NCI-H446 treated with DMSO at 0.1 percent for 48 hours (cell line): ENCODE measurements at regions not wholly inside any gene's neighbourhood (a gene's known extent, or its start where the extent isn't known, plus 50 kb on each side); places are given as distances from the start of the nearest gene placed in this dataset.

Source experiments
- DNase-seq: peaks from one replicate; lab custom pipeline; 2025; lab: John Stamatoyannopoulos, UW

DNA sequence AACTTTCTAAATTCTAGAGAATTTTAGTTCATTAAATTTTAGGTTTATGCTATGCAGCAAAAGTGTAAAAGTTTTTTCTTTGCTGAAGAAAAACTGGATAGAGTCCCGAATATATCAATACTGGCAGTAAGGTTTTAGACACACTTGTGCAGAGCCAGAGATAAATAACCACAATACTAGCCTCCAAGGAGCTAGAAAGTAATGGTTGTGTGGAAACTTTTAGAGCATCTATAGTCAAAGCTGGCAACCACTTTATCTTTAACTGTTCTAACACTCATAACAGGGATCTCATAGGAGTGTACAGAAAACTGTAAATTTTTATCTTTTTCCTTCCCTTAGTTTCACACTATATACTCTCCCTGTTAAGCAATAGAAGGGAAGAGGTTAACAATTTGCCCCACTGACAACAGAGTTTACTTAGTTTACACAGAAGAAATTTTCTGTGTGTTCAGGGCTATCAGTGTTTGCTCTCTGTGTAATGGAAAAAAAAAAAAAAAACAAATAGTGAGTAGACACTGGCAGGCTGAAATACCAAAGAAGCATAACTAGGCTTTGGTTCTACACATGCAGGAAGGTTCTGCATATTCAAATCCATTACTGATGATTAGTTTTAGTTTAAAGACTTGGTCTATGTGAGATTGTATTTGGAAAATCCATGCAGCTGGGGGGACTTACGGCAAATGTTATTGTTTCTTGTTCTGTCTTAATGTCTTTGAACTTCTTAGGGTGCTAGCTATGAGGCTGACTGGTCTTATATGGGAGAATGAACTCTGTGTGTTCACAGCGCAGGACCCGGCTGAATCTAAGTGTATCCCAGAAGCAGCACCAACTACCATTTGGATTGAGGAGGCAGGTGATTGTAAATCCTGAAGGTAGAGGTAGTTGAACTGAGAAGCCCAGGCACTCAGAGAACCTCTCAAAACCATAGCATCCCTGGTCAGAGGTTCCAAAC is 187.6 kb downstream of the PCSK1 start:
- no peak for DNase-seq

DNA sequence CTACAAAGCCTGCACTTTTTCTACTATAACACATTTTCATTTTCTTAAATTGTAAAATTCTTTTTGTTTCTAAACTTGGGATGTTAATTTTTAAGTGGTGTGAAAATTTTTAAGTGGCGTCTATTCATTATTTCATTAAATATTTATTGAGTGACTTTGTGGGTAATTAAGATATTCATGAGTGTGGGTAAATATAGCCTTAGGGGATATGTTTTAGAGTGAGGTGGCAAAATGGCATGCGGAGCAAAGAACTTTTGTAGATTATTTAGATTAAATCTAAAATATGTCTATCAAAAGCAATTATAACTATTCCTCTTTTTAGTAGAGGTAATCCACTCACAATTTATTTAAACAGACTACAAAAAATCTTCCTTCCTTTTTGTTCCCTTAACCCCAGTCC is 188.4 kb downstream of the PCSK1 start:
- DNase-seq = no peak

DNA sequence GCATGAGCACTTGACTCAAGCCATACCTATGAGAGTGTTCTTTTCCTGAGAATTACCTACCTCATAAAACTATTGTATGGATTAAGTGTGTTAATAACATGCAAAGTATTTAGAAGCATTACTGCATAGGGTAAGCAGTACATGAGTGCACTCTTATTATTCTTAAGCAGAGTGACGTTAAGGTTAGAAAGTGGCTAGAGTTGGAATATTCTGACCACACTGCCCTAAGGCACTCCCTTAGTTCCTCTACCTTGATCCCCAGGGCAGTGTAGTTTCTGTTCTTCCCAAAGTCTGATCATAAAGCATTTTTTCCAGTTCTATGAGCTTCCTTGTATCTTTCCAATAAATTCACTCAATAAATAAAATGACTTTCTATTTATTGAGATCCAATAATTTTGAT is 189.2 kb downstream of the PCSK1 start:
- DNase-seq = no peak

DNA sequence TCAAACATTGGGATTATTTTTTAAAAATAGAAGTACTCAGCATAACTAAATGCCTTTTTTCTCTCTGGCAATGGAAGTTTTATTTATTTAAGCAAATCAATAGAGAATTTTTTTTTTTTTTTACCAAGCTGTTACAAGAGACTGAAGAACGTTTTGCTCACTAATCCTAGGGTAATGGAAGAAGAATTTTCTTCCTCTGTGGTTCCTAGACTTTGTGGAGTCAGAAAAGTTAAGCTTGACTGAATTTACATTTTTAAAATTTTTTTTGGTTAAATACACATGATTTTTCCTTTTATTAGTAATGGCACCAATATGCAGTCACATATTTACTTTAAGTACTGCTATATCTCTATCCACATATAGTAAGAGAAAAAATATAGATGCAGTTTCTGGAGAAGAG is 189.8 kb downstream of the PCSK1 start:
- DNase-seq = no peak

DNA sequence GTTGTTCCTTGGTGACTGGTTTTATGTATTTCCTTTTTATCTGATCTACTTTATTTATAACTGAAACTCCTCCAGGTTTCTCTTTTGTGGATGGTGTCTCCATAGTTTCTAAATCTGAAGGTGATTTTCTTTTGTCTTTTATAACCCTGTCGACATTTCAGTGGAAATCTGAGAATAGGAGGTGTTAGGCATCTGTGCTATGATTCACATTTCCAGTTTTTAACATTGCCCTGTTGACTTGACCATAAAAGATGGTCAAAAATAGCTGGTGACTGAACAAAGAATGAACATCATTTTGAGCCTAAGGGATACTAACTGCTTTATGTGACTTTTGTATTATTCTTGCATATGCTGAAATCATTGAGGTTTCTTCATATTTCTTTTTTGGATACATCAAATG is 190.5 kb downstream of the PCSK1 start:
- no peak for DNase-seq

DNA sequence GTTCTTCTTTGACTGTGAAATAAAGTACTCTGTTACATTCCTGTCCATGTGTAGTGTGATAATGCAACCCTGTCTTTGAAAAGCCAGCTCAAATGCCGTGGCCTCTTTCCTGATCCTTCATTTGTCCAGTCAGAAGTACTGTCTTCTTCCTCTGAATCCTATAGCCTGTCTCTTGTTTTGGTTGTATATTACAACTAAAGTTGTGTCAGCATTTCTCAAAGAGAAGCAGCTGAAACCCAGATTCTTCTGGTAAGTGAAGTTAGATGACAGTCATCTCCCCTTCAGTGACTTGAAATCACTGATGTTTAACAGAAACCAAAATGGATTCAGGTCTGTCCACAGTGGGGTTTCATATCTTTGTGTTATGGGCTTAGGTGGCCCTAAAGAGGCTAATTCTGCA is 196.2 kb downstream of the PCSK1 start:
- DNase-seq = no peak

DNA sequence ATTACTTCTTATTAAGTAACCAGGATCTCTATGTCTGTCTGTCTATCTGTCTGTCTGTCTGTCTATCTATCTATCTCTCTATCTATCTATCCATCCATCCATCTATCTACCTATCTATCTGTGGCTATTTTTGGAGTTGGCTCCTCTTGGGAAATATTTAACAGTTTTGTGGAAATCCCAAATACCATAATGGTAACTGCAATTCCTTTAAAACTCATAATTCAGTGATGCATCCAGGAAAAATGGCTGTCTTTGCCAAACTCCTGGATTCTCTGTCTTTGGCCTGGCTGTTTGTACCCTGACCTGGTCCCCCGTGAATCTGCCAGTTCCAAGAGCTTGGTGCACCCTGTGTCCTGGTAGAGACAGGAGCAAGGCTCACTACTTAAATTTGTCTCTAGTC is 197.0 kb downstream of the PCSK1 start:
- no peak for DNase-seq

DNA sequence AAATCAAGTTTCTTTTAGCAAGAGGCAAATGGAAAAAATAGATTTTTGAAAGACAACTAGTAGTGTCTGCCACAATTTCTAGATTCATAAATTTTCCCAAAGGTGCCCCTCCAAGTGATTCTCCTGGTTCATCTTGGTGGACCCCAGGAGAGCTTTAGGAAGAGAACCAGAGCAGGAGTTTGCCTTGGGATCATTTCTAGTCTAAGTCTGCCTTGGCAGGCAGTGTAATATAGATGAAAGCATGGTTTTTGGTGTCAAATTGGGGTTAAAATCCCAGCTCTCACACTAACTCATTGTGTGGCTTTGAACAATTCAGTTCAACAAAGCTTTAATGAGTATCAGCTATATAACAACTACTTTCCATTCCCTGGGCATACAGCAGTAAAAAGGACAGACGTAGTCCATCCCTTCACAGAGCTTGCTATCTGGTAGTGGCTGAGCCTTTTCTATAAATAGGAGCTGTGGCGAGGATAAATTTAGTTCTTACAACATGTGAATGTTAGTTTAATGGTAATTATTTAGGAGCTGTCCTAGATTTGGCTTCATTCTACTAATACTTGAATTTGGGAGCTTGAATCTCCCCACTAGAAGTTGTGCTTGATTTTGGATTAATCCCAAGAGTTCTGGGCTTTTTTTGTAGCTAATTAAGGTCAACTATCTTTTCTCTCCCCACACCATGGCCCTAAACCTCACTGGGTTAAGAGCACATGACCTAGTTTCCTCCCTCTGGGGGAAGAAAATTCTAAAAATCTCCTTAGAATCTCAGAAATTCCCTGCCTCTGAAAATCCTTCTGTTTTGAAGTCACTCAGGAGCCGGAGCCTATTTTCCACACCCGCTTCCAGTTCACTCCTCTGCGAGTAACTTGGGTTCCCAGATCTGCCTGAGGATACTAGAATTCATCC is 197.8 kb downstream of the PCSK1 start:
- no peak for DNase-seq

DNA sequence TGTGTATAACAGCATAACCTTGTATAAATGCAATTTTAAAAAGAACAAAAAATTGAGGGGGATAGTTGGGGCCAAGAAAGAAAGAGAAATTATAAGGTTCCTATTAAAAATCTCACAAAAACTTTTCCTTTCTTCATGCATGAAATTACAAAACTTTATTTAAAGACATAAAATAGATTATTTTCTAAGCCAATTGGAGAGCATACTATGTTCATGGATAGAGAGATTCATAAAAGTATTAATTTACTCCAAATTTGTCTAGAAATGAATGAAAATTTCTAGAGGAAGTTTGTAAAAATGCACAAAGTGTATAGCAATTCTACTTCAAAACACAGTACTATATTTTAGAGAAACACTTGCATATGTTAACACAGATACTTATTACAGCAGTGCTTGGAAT is 200.4 kb downstream of the PCSK1 start:
- DNase-seq = no peak

DNA sequence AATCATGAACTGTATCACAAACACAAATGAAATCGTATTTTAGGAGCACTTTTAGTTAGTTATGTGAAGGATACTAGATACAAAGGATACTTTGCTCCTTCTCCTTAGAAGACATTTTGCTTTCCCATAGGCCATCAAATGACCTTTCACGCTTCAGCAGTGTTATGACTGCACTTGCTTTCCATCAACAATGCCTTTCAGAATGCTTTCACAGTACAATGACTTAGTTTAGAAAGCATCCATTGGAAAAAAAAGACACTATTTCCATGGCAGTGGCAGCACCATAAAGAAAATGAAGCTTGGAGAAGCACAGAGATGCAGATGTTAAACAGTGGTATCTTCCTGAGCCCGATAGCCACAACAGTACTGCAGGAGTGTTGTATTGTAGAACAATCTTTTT is 203.9 kb downstream of the PCSK1 start:
- DNase-seq = no peak

DNA sequence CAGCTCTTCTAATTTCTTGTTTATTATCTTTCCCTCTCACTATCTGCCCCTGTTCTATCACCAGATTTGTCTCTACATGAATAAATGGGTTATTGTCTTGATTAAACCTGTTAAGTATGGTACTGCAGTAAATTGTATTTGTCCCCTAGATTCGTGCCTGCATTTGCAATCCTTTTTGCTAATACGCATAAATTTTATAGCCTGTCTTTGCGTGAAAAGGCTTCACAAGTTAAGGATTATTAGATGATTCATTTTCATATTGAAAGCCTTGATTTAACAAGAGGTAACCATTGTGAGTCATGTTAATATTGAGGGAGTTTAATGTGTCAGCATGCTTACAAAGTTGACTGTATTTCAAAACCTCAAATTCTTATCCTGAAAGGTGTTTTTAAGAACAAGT is 204.6 kb downstream of the PCSK1 start:
- DNase-seq = no peak

DNA sequence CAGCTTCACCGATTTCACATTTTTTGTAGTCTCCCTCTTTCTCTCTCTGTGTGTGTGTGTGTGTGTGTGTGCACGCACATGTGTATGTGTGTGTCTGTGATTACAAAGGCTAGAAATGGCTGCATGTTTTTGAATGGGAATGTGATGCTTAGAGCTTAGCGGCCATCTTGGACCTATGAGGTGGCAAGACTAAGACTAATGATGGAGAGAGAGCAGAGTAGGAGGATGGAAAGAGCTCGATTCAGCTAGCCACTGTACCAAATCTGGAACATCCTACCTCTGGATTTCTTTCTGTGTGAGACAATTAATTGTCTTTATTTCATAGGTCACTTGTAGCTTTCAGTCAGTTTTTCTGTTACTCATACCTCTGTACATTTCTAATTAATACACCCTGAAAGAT is 205.1 kb downstream of the PCSK1 start:
- DNase-seq = no peak

DNA sequence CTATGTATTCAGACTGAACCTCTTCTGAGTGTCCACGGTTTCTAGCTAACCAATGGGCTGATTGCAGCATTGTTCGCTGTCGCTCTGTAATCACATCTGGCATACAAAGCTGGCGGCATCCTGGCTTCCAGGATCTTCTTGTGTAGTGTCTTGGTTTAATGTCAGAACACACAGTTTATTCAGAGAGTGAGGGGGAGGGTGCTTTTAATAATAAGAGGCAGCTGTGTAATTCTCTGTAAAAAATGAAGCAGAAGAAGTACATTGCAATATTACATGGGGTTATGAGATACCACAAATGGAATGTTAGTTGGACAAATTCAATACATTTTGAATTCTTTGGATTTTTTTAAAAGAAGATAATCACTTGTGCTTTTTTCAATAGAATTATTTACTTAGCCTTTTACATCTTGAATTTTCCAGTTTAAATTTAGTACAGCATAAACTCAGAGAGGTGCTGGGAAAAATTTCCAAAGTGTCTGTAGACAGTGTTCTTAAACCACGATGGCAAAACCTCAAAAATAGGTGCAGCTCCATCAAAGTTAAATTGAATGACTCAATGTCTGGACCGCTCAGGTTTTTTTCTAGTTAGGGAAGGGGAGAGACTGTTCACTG is 206.0 kb downstream of the PCSK1 start:
- DNase-seq = no peak

DNA sequence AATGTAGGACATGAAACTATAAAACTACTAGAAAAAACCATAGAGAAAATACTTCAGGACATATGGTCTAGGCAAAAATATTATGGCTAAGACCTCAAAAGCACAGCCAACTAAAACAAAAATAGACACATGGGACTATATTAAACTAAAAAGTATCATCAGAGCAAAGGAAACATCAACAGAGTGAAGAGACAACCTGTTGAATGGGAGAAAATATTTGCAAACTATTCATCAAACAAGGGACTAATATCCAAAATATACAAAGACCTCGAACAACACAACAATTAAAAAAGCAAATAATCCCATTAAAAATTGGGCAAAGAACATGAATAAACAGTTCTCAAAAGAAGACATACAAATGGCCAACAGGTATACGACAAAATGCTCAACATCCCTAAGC is 210.9 kb downstream of the PCSK1 start:
- DNase-seq = no peak

DNA sequence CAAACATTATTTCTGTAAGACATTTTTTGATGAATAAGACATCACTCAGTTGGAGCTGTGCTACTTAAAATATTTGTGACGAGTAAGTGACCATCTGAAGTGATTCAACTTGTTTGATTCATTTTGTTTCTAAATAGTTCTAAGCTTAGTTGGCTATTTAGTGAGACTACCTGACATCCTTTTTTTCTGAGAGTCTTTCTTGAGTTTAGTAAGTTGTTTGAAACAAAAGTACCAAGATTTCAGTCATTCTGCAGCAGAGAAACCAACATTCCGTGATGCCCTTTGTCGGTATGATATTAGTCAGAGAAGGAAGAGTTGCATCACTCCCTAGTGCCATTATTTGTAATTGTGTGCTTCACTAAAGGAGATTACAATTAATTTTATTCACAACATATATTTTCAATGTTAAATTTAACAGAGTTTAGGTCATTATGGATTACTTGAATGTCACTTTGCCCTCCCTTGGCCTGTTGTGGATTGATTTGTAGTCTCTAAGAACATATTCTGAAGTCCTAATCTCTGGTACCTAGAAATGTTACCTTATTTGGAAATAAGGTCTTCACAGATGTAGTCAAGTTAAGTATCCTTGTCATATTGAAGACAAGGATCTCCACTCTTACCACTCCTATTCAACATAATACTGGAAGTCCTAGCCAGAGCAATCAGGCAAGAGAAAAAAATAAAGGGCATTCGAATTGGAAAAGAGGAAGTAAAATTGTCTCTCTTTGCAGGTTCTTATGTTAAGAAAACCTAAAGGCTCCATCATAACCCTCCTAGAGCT is 212.2 kb downstream of the PCSK1 start:
- no peak for DNase-seq

DNA sequence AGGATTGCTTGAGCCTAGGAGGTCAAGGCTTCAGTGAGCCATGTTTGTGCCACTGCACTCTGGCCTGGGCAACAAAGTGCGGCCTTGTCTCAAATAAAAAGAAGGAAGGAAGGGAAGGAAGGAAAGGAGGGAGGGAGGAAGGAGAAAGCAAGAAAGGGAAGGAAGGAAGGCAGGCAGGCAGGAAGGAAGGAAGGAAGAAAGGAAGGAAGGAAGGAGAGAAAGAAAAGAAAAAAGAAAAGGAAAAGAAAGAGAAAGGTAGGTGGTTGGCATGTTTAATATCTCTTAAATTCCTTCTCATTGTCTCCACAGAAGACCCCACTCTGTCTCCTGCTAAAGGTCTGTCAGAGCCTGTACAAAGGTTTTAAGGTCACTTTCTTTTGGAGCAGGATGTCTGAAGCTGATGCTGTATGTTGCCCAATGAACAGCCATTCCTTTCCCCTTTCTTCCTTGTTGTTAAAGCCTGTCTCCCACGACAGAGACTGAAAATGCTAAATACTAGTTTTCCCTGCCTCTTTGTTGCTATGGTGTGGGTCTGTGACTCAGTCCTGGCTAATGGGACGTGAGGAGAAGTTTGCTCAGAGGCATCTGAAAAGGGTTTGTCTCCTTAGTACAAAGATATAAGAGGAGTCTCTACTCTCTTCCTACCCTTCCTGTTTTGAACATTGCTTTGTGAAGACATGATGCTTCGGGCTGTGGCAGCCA is 213.3 kb downstream of the PCSK1 start:
- no peak for DNase-seq

DNA sequence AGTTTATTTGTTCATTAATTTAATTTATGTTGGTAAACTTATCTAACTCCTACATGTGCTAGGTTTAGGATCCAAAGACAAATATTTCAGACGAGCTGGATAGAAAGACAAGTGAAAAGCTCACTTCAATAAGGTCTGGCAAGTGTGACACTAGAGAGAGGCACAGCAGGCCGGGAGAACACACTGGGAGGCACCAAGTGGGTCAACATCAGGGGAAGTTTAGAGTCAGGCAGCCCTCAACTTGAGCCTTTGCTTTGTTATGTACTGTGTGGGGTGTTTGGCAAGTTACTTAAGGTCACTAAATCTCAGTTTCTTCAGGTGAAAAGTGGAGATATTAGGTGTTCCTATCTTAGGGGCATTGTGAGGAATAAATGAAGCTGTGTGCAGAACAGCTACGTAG is 214.4 kb downstream of the PCSK1 start:
- DNase-seq = no peak

DNA sequence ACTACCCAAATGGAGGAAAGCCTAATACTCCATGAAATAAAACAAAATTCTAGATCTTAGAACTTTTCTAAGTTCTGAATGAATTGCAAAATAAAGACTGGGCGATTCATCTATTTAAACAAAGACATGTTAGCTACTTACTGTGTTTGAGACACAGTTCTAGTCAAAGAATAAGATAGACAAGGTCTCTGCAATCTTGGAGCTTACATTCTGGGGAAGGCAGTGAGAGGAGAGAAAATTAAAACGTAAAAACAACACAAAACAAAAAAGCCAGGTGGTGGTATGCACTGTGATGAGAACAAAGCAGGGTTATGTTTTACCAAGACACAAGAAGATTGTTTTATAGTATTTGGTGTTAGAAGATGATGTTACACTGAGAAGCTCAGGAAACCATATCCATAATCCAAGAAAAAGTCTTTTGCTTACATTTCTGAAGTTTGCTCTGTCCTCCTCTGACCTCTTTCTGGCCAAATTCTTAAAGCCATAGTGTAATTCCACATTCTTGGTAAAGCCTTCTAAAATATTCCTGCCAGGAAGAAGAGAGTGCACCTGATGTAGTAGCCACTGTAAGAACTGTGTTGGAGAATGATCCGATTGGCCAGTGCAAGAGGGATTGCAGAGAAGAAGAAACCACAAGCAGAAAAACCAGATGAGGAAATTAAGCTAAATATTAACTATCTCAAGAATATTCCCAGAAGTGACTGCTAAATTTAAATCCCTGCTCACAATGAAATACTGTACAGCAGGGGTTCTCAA is 218.4 kb downstream of the PCSK1 start:
- DNase-seq = no peak

DNA sequence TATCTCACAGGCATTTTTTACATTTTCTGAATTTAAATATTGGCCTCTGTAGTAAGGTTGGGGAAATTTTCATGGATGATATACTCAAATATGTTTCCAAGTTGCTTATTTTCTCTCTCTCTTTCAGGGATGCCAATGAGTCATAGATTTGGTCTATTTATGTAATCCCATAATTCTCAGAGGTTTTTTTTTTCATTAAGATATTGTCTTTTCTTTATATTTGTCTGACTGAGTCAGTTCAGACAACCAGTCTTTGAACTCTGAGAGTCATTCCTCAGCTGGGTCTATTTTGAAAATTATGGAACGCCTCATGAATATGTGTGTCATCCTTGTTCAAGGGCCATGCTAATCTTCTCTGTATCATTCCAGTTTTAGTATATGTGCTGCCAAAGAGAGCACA is 223.2 kb downstream of the PCSK1 start:
- no peak for DNase-seq

DNA sequence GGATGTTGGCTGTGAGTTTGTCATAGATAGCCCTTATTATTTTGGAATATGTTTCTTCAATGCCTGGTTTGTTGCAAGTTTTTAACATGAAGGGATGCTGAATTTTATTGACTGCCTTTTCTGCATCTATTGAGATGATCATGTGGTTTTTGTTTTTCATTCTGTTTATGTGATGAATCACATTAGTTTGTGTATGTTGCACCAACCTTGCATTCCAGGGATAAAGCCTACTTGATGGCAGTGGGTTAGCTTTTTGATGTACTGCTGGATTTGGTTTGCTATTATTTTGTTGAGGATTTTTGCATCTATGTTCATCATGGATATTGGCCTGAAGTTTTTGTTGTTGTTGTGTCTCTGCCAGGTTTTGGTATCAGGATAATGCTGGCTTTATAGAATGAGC is 225.6 kb downstream of the PCSK1 start:
- DNase-seq = no peak

DNA sequence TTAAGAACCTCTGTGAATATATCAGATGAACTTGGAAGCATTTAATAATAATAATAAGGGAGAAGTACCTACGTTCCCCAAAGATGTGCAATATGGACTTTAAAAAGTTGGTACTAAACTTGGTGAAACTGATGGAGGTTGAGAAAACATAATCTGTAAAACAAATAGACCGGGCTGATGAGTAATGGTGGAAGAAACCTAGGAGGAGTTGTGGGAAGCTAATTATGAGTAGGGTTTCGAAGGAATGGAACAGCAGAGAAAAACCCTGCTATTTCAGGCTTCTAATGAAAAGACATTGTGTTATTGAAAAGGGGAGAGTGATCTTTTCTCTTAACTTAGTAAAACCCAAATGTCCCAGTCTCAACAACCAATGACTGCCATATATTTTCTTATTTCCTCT is 229.3 kb downstream of the PCSK1 start:
- no peak for DNase-seq
